GM10266 (cell line): ENCODE measurements at regions not wholly inside any gene's neighbourhood (a gene's known extent, or its start where the extent isn't known, plus 50 kb on each side); places are given as distances from the start of the nearest gene placed in this dataset.
"Not testable (repeated sequence)": the region's sequence is repeated elsewhere in the genome, so short reads cannot be mapped to it uniquely, and the experiment has no call there.

ENCODE experiments used
- DNase-seq: peaks from one replicate; pipeline ENCODE4 v3.0.0; 2012; ENCODE audit errors: extremely low spot score
- TF ChIP-seq, protein P1 (sequence below): IDR thresholded peaks from 2 replicates; pipeline ENCODE4 v1.5.1; 2012; ENCODE audit warnings: mild to moderate bottlenecking, low read depth; ENCODE audit not compliant: control insufficient read depth, insufficient read depth; ENCODE audit errors: missing control alignments

DNA sequence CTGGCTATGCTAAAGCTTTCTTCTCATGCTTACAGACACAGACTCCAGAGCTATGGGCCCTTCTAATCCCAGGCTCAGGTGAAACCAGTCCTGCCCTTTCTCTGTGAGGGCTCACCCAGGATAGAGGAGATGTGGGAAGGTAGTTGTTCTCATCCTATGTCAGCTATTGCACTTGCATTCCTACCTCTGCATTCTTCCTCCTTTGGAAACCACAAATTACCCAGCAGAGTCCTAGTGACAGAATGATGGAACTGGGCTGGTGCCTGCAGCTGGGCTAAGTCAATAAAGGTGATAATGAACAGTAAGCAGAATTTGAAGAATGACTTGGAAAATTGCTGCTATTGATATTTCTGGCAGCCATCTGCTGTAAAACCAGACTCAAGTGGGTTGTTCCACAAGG, 560.0 kb downstream of the TMEM135 start:
- TF ChIP-seq, protein P1, sequence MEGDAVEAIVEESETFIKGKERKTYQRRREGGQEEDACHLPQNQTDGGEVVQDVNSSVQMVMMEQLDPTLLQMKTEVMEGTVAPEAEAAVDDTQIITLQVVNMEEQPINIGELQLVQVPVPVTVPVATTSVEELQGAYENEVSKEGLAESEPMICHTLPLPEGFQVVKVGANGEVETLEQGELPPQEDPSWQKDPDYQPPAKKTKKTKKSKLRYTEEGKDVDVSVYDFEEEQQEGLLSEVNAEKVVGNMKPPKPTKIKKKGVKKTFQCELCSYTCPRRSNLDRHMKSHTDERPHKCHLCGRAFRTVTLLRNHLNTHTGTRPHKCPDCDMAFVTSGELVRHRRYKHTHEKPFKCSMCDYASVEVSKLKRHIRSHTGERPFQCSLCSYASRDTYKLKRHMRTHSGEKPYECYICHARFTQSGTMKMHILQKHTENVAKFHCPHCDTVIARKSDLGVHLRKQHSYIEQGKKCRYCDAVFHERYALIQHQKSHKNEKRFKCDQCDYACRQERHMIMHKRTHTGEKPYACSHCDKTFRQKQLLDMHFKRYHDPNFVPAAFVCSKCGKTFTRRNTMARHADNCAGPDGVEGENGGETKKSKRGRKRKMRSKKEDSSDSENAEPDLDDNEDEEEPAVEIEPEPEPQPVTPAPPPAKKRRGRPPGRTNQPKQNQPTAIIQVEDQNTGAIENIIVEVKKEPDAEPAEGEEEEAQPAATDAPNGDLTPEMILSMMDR: no peak
- DNase-seq: no peak

DNA sequence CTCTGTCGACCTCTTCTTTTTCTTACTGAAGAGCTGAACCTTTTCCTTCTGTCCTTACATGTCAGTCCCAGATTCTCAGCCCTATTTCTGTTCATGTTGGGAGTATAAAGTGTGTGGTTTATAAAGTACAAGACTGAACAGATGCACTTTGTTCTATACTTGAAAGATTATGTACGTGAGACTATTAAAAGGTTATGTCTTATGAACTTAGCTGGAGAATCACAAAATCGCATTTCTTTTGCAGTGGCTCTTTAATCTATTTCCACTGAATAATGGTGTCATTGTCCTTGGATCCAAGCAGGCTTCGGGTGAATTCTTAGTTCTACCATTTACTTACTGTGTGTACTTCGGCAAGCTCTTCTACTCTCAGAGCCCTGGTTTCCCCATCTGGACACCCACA, 558.4 kb downstream of the TMEM135 start:
- no peak for DNase-seq
- TF ChIP-seq, protein P1: no peak

DNA sequence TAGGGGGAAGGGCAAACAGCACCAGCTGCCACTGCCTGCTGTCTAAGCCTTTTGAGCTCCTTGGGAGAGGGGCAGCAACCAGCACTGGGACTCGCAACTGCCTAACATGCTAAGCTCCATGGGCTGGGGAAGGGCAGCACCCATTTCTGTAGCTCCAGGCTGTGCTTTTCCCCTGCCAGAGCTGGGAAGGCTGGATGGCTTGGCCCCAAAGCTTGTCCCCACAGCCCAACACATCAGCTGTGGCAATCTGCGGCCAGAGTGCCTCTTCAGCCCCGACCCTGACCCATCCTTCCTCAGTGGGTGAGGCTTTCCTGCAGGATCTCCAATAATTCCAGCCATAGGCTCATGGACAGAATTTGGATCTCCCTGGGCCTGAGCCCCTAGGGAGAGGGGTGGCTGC, 551.3 kb downstream of the TMEM135 start:
- DNase-seq: no peak
- TF ChIP-seq, protein P1: no peak

DNA sequence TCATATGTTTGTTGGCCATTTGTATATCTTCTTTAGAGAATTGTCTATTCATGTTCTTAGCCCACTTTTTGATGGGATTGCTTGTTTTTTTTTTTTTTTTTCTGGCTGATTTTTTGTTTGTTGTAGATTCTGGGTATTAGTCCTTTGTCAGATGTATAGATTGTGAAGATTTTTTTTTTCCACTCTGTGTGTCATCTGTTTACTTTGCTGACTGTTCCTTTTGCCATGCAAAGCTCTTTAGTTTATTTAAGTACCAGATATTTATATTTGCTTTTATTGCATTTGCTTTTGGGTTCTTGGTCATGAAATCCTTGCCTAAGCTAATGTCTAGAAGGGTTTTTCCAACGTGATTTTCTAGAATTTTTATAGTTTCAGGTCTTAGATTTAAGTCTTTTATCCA, 547.9 kb downstream of the TMEM135 start:
- DNase-seq: not testable (repeated sequence)

DNA sequence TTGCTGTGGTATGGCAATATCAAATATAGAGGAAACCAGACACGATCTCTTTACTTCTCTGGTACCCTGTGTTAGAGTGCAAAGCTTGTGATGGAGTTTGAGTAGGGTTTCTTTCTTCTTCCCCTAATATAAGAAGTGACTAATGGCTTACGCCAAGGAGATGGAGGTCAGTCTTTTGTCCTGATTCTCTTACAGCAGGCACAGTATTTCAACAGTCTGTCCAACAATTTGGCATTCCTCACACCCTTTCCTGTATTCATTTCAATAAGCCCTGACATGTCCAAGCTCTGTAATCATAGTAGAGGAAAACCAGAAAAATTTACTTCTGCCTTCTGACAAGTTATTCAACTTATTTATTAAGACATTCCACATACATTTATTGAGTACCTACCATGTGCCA, 546.2 kb downstream of the TMEM135 start:
- no peak for DNase-seq
- TF ChIP-seq, protein P1: no peak

DNA sequence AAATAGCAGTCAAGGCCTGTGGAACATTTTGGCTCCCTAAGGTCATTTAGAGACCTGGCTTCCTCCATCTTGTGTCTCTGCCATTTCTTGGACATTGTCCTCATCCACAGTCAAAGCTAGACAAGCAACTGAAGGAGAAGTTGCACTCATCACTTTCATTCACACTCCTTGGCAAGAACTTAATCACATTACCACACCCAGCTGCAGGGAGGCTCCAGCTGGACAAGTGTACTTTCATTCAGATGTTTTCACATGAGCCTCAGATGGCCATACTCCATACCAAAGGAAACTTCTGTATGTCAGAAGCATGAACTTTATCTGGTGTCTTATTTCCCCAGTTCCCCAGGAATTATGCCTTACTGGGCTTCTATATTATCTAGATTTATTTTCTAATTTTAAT, 537.4 kb downstream of the TMEM135 start:
- TF ChIP-seq, protein P1: no peak
- DNase-seq: no peak

DNA sequence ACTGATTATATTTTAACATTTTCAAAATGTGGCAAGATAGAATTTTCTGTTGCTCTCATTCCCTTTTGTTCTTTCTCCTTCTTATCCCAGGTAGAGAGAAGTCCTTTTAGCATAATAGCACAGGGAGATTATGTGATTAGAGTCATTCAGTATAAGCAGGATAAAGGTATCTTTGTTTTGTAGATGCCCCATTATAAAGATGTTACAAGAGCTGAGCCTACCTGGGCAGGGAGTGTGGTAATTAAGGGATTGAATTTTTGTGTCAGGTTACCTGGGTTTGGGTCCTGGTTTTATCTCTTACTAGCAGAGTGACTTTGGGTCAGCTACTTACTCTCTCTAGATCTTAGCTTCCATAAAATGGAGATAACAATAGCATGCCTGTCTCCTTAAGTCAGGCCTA, 536.5 kb downstream of the TMEM135 start:
- TF ChIP-seq, protein P1: no peak
- DNase-seq: no peak

DNA sequence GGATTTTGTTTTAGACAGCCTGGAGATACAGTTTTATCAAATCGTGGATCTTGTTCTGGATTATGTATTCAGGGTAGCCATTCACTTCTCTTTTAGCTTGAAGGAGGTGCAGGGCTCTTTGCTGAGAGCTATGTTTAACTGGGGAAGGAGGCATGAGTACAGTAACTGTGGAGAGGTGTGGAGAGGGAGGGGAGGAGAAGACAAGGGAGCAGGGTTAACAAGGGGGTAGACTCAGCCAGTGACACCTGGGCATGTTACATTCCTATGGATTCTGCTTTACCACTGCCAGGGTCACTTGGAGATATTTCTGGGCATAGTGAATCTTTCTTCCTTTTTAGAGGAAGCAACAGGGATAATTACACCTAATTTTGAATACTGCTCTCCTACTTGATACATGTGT, 536.0 kb downstream of the TMEM135 start:
- DNase-seq: no peak
- TF ChIP-seq, protein P1: no peak
